ENCODE measurements at regions not wholly inside any gene's neighbourhood (a gene's known extent, or its start where the extent isn't known, plus 50 kb on each side); places are given as distances from the start of the nearest gene placed in this dataset.

DNA sequence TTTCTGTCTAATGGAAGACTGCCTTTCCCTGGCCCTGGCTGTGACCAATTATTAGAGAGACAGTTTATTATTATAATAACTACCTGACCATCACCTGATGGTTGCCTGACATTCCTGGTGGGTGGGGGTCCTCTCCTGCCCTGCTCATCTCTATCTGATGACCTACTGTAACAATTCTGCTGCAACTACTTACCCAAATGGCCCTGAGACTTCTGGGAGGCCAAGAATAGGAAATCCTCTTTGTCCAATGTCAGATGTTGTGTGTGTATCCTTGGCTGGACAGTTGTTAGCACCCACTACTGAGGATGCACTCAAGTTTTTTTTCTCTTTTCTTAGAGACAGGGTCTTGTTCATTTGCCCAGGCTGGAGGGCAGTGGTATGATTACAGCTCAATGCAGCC, 110.3 kb downstream of the DDX1 start:
- H3K4me3 ChIP-seq (ENCODE audit: low read depth, low read length): no peak overlapping the region
- TF ChIP-seq, protein P1, sequence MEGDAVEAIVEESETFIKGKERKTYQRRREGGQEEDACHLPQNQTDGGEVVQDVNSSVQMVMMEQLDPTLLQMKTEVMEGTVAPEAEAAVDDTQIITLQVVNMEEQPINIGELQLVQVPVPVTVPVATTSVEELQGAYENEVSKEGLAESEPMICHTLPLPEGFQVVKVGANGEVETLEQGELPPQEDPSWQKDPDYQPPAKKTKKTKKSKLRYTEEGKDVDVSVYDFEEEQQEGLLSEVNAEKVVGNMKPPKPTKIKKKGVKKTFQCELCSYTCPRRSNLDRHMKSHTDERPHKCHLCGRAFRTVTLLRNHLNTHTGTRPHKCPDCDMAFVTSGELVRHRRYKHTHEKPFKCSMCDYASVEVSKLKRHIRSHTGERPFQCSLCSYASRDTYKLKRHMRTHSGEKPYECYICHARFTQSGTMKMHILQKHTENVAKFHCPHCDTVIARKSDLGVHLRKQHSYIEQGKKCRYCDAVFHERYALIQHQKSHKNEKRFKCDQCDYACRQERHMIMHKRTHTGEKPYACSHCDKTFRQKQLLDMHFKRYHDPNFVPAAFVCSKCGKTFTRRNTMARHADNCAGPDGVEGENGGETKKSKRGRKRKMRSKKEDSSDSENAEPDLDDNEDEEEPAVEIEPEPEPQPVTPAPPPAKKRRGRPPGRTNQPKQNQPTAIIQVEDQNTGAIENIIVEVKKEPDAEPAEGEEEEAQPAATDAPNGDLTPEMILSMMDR (IDR thresholded peaks at IDR 0.05; ENCODE audit: borderline replicate concordance, insufficient read depth, low read depth, low read length): no peak

DNA sequence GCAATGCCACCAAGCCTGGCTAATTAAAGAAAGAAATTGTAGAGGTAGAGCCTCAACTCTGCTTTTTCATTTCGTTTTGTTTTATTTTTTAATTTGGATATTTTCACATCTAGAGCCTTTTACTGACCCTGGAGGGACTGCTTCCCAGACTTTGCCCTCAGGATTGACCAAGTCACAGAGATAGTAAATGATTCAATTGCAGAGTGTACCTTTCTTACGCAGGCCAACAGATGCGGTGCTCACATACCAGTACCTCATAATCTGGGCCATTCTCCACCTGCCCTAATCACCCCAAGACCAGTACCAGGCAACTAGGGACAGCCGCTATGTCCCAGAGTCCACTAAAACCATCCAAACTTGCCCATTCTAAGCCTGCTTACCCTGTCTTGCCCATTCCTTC, 110.8 kb downstream of the DDX1 start:
- H3K4me3 ChIP-seq (ENCODE audit: low read depth, low read length): no peak overlapping the region
- TF ChIP-seq, protein P1 (IDR thresholded peaks at IDR 0.05; ENCODE audit: borderline replicate concordance, insufficient read depth, low read depth, low read length): no peak

DNA sequence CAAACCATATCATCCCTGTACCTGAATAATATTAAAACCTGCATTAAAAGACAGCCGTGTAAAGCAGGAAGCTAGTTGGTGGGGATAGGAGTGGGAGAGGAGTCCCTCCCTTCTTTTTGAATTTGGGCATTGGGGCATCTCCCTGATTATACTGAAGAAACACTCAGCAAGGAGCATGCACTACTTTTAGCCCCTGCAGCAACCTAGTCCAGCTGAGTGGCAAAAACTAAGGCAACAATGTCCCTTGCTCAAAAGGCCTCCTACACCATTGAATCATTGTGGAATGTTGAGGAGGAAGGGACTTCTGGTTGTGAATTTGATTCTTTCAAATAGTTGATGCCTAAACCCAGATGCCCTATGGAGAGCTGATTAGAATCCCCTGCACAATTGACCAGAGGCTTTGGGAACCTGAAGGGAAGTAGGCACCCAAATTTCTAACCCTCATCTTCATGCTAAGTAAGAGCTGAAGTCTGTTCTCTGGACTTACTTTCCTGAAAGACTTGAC, 111.7 kb downstream of the DDX1 start:
- no peak overlapping the region for H3K4me3 ChIP-seq (ENCODE audit: low read depth, low read length)
- TF ChIP-seq, protein P1 (IDR thresholded peaks at IDR 0.05; ENCODE audit: borderline replicate concordance, insufficient read depth, low read depth, low read length): no peak

DNA sequence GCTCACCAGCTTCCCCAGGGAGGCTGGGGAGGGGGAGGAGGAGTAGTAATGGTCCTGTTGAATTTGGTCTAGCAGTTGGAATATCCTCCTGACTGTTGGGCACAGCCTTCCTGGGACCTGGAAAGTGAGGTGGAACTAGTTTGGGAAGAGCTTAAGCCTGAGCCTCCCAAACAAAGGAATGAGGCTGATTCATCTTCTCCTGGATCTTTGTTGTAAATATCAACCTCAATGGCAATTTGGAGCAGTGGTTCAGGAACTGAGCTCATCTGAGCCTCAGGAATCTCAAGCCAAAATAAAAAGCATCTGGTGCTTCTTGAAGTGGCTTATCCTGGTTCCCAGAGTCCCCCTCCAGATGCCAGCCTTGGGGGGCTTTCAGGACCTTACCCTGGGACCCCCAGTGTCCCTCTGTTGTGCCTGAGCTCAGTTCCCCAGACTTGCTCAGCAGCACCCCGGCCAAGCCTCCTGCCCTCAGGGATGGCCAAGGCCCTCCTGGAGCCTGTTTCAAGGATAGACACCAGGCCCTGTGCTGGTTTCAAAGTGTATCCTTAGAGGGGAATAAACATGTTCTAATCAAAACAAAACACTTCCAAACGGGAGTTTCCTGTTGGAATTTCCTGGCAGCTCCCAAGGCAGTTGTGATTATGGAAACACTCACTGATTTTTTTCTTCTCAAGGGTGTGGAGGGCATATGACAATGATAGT, 112.6 kb downstream of the DDX1 start:
- no peak overlapping the region for H3K4me3 ChIP-seq (ENCODE audit: low read depth, low read length)
- TF ChIP-seq, protein P1 (IDR thresholded peaks at IDR 0.05; ENCODE audit: borderline replicate concordance, insufficient read depth, low read depth, low read length): no peak

DNA sequence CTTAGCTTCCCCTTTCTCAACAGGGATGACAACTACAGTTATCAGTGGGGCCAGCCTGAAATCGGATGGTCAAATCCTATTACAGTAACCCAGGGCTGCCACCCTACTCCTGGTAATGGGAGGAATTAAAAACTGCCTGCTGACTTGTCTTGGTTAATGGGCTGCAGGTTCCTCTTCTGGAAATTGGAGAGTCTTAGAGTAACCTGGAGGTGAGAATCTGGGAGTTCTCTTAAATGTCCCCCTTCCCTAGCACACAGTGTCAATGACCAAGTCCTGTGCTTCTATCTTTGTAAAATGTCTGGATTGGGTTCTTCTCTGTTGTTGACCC, 113.1 kb downstream of the DDX1 start:
- TF ChIP-seq, protein P1 (IDR thresholded peaks at IDR 0.05; ENCODE audit: borderline replicate concordance, insufficient read depth, low read depth, low read length): no peak
- no peak overlapping the region for H3K4me3 ChIP-seq (ENCODE audit: low read depth, low read length)

DNA sequence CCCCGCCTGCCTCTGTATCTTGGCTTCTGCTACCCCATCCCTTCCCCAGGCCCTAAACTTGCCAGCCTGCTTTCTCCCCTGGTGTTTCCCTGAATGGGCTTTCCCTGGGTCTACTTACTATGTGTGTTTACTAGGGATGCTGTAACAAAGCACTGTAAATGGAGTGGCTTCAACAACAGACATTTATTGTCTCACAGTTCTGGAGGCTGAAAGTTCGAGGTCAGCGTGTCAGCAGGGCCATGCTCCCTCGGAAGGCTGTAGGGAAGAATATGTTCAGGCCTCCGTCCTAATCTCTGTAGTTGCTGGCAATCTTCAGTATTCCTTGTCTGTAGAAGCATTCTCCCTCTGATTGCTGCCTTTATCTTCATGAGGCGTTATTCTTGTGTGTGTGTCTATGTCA, 113.6 kb downstream of the DDX1 start:
- TF ChIP-seq, protein P1 (IDR thresholded peaks at IDR 0.05; ENCODE audit: borderline replicate concordance, insufficient read depth, low read depth, low read length): no peak
- no peak overlapping the region for H3K4me3 ChIP-seq (ENCODE audit: low read depth, low read length)

- no peak overlapping the region for H3K4me3 ChIP-seq (ENCODE audit: low read depth, low read length)
- TF ChIP-seq, protein P1 (IDR thresholded peaks at IDR 0.05; ENCODE audit: borderline replicate concordance, insufficient read depth, low read depth, low read length): no peak
Measured at GRCh38 chr2:15705839-15706386, 114.2 kb downstream of the DDX1 start.

Measured in GM12875 (cell line).